MM.1S (cell line): ENCODE measurements at regions not wholly inside any gene's neighbourhood (a gene's known extent, or its start where the extent isn't known, plus 50 kb on each side); places are given as distances from the start of the nearest gene placed in this dataset.

Source experiments
- DNase-seq: peaks from one replicate; pipeline ENCODE4 v3.0.0-alpha.2; 2015
- H2AFZ ChIP-seq: fragments of 300-600 bp; sonication (generic); 2 replicates; pipeline ENCODE4 v1.6.0; 2016; ENCODE audit warnings: antibody characterized with exemption, low read length
- H3F3A ChIP-seq: fragments of 300-600 bp; sonication (generic); 2 replicates; pipeline ENCODE4 v1.6.1; 2016; ENCODE audit warnings: mild to moderate bottlenecking, antibody characterized with exemption, low read length, moderate library complexity, mixed read lengths; ENCODE audit not compliant: insufficient read depth
- H3K27ac ChIP-seq: fragments of 300-600 bp; sonication (generic); 2 replicates; pipeline ENCODE4 v1.5.1; 2016; ENCODE audit warnings: mild to moderate bottlenecking, low read length
- H3K27me3 ChIP-seq: fragments of 300-600 bp; sonication (generic); replicated peaks from 2 replicates; pipeline ENCODE4 v1.6.0; 2016; ENCODE audit warnings: low read length; ENCODE audit not compliant: insufficient read depth
- H3K36me3 ChIP-seq: fragments of 300-600 bp; sonication (generic); replicated peaks from 2 replicates; pipeline ENCODE4 v1.6.1; 2016; ENCODE audit warnings: mild to moderate bottlenecking, low read length, mixed read lengths; ENCODE audit not compliant: insufficient read depth
- H3K4me1 ChIP-seq: fragments of 300-600 bp; sonication (generic); 2 replicates; pipeline ENCODE4 v1.6.1; 2016; ENCODE audit warnings: low read length, mixed read lengths
- H3K4me2 ChIP-seq: fragments of 300-600 bp; sonication (generic); 2 replicates; pipeline ENCODE4 v1.6.0; 2016; ENCODE audit warnings: low read depth, low read length
- H3K4me3 ChIP-seq: fragments of 300-600 bp; sonication (generic); 2 replicates; pipeline ENCODE4 v1.5.1; 2016; ENCODE audit warnings: low read length, mixed read lengths
- H3K79me2 ChIP-seq: fragments of 300-600 bp; sonication (generic); 2 replicates; pipeline ENCODE4 v1.6.1; 2016; ENCODE audit warnings: mixed run types, low read length, mixed read lengths
- H3K9ac ChIP-seq: fragments of 300-600 bp; sonication (generic); 2 replicates; pipeline ENCODE4 v1.6.1; 2016; ENCODE audit warnings: low read length, mixed read lengths
- H3K9me2 ChIP-seq: fragments of 300-600 bp; sonication (generic); replicated peaks from 2 replicates; pipeline ENCODE4 v1.6.1; 2016; ENCODE audit warnings: mild to moderate bottlenecking, low read length, mixed read lengths; ENCODE audit not compliant: insufficient read depth
- H3K9me3 ChIP-seq: fragments of 300-600 bp; sonication (generic); replicated peaks from 2 replicates; pipeline ENCODE4 v1.6.1; 2016; ENCODE audit warnings: mild to moderate bottlenecking, low read length, mixed read lengths; ENCODE audit not compliant: insufficient read depth
- H4K20me1 ChIP-seq: fragments of 300-600 bp; sonication (generic); 2 replicates; pipeline ENCODE4 v1.6.1; 2016; ENCODE audit warnings: mild to moderate bottlenecking, low read length, moderate library complexity, mixed read lengths; ENCODE audit not compliant: insufficient read depth
- CTCF ChIP-seq: fragments of 300-600 bp; sonication (generic); IDR thresholded peaks from 2 replicates; pipeline ENCODE4 v1.5.1; 2016; ENCODE audit warnings: antibody characterized with exemption, low read length, mixed read lengths
- EZH2 ChIP-seq: fragments of 300-600 bp; sonication (generic); optimal IDR thresholded peaks from 2 replicates; pipeline ENCODE3; 2017; ENCODE audit warnings: low read depth, mild to moderate bottlenecking, antibody characterized with exemption, low read length, mixed read lengths
- EZH2phosphoT487 ChIP-seq: fragments of 300-600 bp; sonication (generic); IDR thresholded peaks from 2 replicates; pipeline ENCODE4 v1.6.1; 2018; ENCODE audit warnings: antibody characterized with exemption, low read length

- H2AFZ ChIP-seq, result no peak overlapping the region
- no peaks in the 10 kb centered on the region for H3F3A ChIP-seq
- no peaks in the 10 kb centered on the region for H3K79me2 ChIP-seq
- H3K4me3 ChIP-seq, result no peak overlapping the region
- no peak overlapping the region for H3K4me2 ChIP-seq
- no peak overlapping the region for H3K9ac ChIP-seq
- no peaks in the 10 kb centered on the region for H3K27me3 ChIP-seq
- TF ChIP-seq CTCF (no peak), EZH2 (no peak), EZH2phosphoT487 (no peak)
- DNase-seq, result no peak
- H3K4me1 ChIP-seq, result no peaks in the 10 kb centered on the region
- no peaks in the 10 kb centered on the region for H3K36me3 ChIP-seq
- no peaks in the 10 kb centered on the region for H4K20me1 ChIP-seq
- H3K27ac ChIP-seq, result no peak overlapping the region
- no peaks in the 10 kb centered on the region for H3K9me2 ChIP-seq
- no peaks in the 10 kb centered on the region for H3K9me3 ChIP-seq
Observed at GRCh38 chrX:15989716-15990115, 133.6 kb upstream of the GRPR start.

GRCh38 chrX:15988661-15989603 lies 134.3 kb upstream of the AP1S2 start:
- no peaks in the 10 kb centered on the region for H3K9me2 ChIP-seq
- H3K9ac ChIP-seq, result no peak overlapping the region
- no peaks in the 10 kb centered on the region for H3F3A ChIP-seq
- H3K27ac ChIP-seq, result no peak overlapping the region
- H3K4me1 ChIP-seq, result no peaks in the 10 kb centered on the region
- no peak overlapping the region for H3K4me3 ChIP-seq
- no peaks in the 10 kb centered on the region for H3K79me2 ChIP-seq
- H3K36me3 ChIP-seq, result no peaks in the 10 kb centered on the region
- H3K27me3 ChIP-seq, result no peaks in the 10 kb centered on the region
- no peaks in the 10 kb centered on the region for H4K20me1 ChIP-seq
- H3K4me2 ChIP-seq, result no peak overlapping the region
- H2AFZ ChIP-seq, result no peak overlapping the region
- TF ChIP-seq EZH2phosphoT487, result no peak
- no peak for TF ChIP-seq EZH2
- no peak for TF ChIP-seq CTCF
- no peaks in the 10 kb centered on the region for H3K9me3 ChIP-seq
- DNase-seq, result no peak

GRCh38 chrX:15985937-15986336 lies 131.3 kb upstream of the AP1S2 start:
- H3K79me2 ChIP-seq, result no peaks in the 10 kb centered on the region
- no peak for DNase-seq
- TF ChIP-seq EZH2phosphoT487 (no peak), CTCF (no peak), EZH2 (no peak)
- H3K9ac ChIP-seq, result no peak overlapping the region
- H2AFZ ChIP-seq, result no peak overlapping the region
- no peak overlapping the region for H3K4me3 ChIP-seq
- no peaks in the 10 kb centered on the region for H3K9me3 ChIP-seq
- H3K27me3 ChIP-seq, result no peaks in the 10 kb centered on the region
- H3F3A ChIP-seq, result no peaks in the 10 kb centered on the region
- no peaks in the 10 kb centered on the region for H3K9me2 ChIP-seq
- H4K20me1 ChIP-seq, result no peaks in the 10 kb centered on the region
- no peak overlapping the region for H3K4me2 ChIP-seq
- H3K4me1 ChIP-seq, result no peaks in the 10 kb centered on the region
- H3K27ac ChIP-seq, result no peak overlapping the region
- no peaks in the 10 kb centered on the region for H3K36me3 ChIP-seq
